Urinary bladder (tissue), 3 donors: ENCODE measurements at regions not wholly inside any gene's neighbourhood (a gene's known extent, or its start where the extent isn't known, plus 50 kb on each side); places are given as distances from the start of the nearest gene placed in this dataset.

Source experiments
- DNase-seq: peaks from one replicate; pipeline ENCODE4 v3.0.0-alpha.2; 2015; ENCODE audit errors: extremely low spot score
- H3K27ac ChIP-seq: one replicate; pipeline ENCODE4 v1.5.1; 2013; ENCODE audit warnings: low read depth, mild to moderate bottlenecking, moderate library complexity
- H3K36me3 ChIP-seq: one replicate; pipeline ENCODE4 v1.6.1; 2013; ENCODE audit warnings: mild to moderate bottlenecking, moderate library complexity; ENCODE audit not compliant: insufficient read depth
- H3K4me1 ChIP-seq: one replicate; pipeline ENCODE4 v1.6.1; 2013; ENCODE audit warnings: mild to moderate bottlenecking, moderate library complexity; ENCODE audit not compliant: insufficient read depth
- H3K4me3 ChIP-seq: one replicate; pipeline ENCODE4 v1.5.1; 2013; ENCODE audit warnings: low read depth, low read length
- WGBS: extraction: QIAGEN DNeasy Blood & Tissue Kit; methylation state at CpG from one replicate; pipeline ENCODE4 v1.1.7; 2013; 5-methylcytosine and 5-hydroxymethylcytosine counted together
- donor health status: healthy with polysubstance abuse.
- donor health status: healthy.

GRCh38 chr6:22015944-22016343 lies 280.9 kb downstream of the PRL start:
- Histone ChIP-seq H3K36me3 (no peaks in the 10 kb centered on the region), H3K4me3 (no peak overlapping the region), H3K4me1 (no peaks in the 10 kb centered on the region), H3K27ac (no peak overlapping the region)
- WGBS = 94% methylated on average over 5 of the region's 5 CpGs
- DNase-seq = no peak

GRCh38 chr6:22017272-22017671 lies 279.6 kb downstream of the PRL start:
- no peak overlapping the region for H3K4me3 ChIP-seq
- H3K27ac ChIP-seq = no peak overlapping the region
- 20% methylated on average over 1 of the region's 1 CpG for WGBS
- no peaks in the 10 kb centered on the region for H3K4me1 ChIP-seq
- no peaks in the 10 kb centered on the region for H3K36me3 ChIP-seq
- no peak for DNase-seq

GRCh38 chr6:22017766-22018165 lies 279.1 kb downstream of the PRL start:
- DNase-seq = no peak
- H3K36me3 ChIP-seq = no peaks in the 10 kb centered on the region
- no peak overlapping the region for H3K27ac ChIP-seq
- WGBS = 54% methylated on average over 4 of the region's 4 CpGs
- H3K4me1 ChIP-seq = no peaks in the 10 kb centered on the region
- no peak overlapping the region for H3K4me3 ChIP-seq

GRCh38 chr6:22019857-22020256 lies 277.0 kb downstream of the PRL start:
- no peak for DNase-seq
- WGBS = 97% methylated on average over 5 of the region's 5 CpGs
- Histone ChIP-seq H3K4me3 (no peak overlapping the region), H3K27ac (no peak overlapping the region), H3K4me1 (no peaks in the 10 kb centered on the region), H3K36me3 (no peaks in the 10 kb centered on the region)

GRCh38 chr6:22020299-22021003 lies 276.4 kb downstream of the PRL start:
- 80% methylated on average over 5 of the region's 5 CpGs for WGBS

GRCh38 chr6:22021966-22022365 lies 274.9 kb downstream of the PRL start:
- Histone ChIP-seq H3K4me3 (no peak overlapping the region), H3K4me1 (no peaks in the 10 kb centered on the region)
- 84% methylated on average over 1 of the region's 1 CpG for WGBS

More at GRCh38 chr6:22020299-22021003, 276.4 kb downstream of the PRL start:
- Histone ChIP-seq H3K27ac (no peak overlapping the region), H3K4me1 (no peaks in the 10 kb centered on the region), H3K4me3 (no peak overlapping the region), H3K36me3 (no peaks in the 10 kb centered on the region)
- DNase-seq = no peak

GRCh38 chr6:22023937-22024336 lies 272.9 kb downstream of the PRL start:
- DNase-seq = no peak
- 63% methylated on average over 5 of the region's 5 CpGs for WGBS
- no peak overlapping the region for H3K27ac ChIP-seq
- no peaks in the 10 kb centered on the region for H3K36me3 ChIP-seq
- no peaks in the 10 kb centered on the region for H3K4me1 ChIP-seq
- no peak overlapping the region for H3K4me3 ChIP-seq

More at GRCh38 chr6:22021966-22022365, 274.9 kb downstream of the PRL start:
- no peak for DNase-seq
- Histone ChIP-seq H3K27ac (no peak overlapping the region), H3K36me3 (no peaks in the 10 kb centered on the region)

- no peak overlapping the region for H3K4me3 ChIP-seq
- H3K36me3 ChIP-seq = no peaks in the 10 kb centered on the region
- no peaks in the 10 kb centered on the region for H3K4me1 ChIP-seq
- 87% methylated on average over 4 of the region's 4 CpGs for WGBS
- DNase-seq = no peak
- no peak overlapping the region for H3K27ac ChIP-seq
Observed at GRCh38 chr6:22024973-22025467, 271.8 kb downstream of the PRL start.

GRCh38 chr6:22025468-22026163 lies 271.2 kb downstream of the PRL start:
- no peak for DNase-seq
- Histone ChIP-seq H3K4me1 (no peaks in the 10 kb centered on the region), H3K4me3 (no peak overlapping the region), H3K27ac (no peak overlapping the region), H3K36me3 (no peaks in the 10 kb centered on the region)
- WGBS = 35% methylated on average over 9 of the region's 9 CpGs

- H3K36me3 ChIP-seq = no peaks in the 10 kb centered on the region
- H3K4me3 ChIP-seq = no peak overlapping the region
- WGBS = 86% methylated on average over 5 of the region's 5 CpGs
- no peaks in the 10 kb centered on the region for H3K4me1 ChIP-seq
- no peak overlapping the region for H3K27ac ChIP-seq
- DNase-seq = no peak
Observed at GRCh38 chr6:22026164-22026678, 270.6 kb downstream of the PRL start.

- no peak for DNase-seq
- whole genome bisulfite sequencing = 82% methylated on average over 8 of the region's 8 CpGs
- Histone ChIP-seq H3K4me1 (no peaks in the 10 kb centered on the region), H3K36me3 (no peaks in the 10 kb centered on the region), H3K4me3 (no peak overlapping the region), H3K27ac (no peak overlapping the region)
Observed at GRCh38 chr6:22027040-22027725, 269.7 kb downstream of the PRL start.

GRCh38 chr6:22028403-22029090 lies 268.3 kb downstream of the PRL start:
- WGBS = 68% methylated on average over 7 of the region's 7 CpGs
- no peak overlapping the region for H3K4me3 ChIP-seq
- DNase-seq = no peak
- H3K4me1 ChIP-seq = no peaks in the 10 kb centered on the region
- H3K27ac ChIP-seq = no peak overlapping the region
- no peaks in the 10 kb centered on the region for H3K36me3 ChIP-seq

- no peaks in the 10 kb centered on the region for H3K36me3 ChIP-seq
Observed at GRCh38 chr6:22029171-22029570, 267.7 kb downstream of the PRL start.

More at GRCh38 chr6:22029171-22029570, 267.7 kb downstream of the PRL start:
- H3K27ac ChIP-seq = no peak overlapping the region
- no peak overlapping the region for H3K4me3 ChIP-seq
- WGBS = 18% methylated on average over 2 of the region's 2 CpGs
- no peaks in the 10 kb centered on the region for H3K4me1 ChIP-seq
- no peak for DNase-seq
